Activated CD8-positive, alpha-beta memory T cell treated with anti-CD3 and anti-CD28 coated beads, Interleukin-2, amount 50 U/mL, for 4 hours (primary cell): ENCODE measurements at regions not wholly inside any gene's neighbourhood (a gene's known extent, or its start where the extent isn't known, plus 50 kb on each side); places are given as distances from the start of the nearest gene placed in this dataset.
"Not testable (repeated sequence)": the region's sequence is repeated elsewhere in the genome, so short reads cannot be mapped to it uniquely, and the experiment has no call there.

Source experiments
- DNase-seq: peaks from one replicate; pipeline ENCODE4 v3.0.0-alpha.2; 2020

DNA sequence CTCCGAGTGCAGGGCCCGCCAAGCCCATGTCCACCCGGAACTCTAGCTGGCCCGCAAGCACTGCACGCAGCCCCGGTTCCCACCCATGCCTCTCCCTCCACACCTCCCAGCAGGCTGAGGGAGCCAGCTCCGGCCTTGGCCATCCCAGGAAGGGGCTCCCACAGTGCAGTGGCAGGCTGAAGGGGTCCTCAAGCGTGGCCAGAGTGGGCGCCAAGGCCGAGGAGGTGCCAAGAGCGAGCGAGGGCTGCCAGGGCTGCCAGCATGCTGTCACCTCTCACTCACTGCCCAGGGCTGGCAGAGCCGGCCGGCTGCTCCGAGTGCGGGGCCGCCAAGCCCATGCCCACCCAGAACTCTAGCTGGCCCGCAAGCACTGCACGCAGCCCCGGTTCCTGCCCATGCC, 75.5 kb upstream of the TBC1D5 start:
- not testable (repeated sequence) for DNase-seq

DNA sequence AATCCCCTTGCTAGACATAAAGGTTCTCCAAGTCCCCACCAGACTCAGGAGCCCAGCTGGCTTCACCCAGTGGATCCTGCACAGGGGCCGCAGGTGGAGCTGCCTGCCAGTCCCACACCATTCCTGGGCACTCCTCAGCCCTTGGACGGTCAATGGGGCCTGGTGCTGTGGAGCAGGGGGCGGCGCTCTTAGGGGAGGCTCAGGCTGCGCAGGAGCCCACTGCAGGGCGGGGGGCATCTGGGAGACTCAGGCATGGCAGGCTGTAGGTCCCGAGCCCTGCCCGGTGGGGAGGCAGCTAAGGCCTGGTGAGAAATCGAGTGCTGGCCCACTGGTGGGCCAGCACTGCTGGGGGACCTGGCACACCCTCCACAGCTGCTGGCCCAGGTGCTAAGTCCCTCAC, 75.1 kb upstream of the TBC1D5 start:
- DNase-seq = no peak

DNA sequence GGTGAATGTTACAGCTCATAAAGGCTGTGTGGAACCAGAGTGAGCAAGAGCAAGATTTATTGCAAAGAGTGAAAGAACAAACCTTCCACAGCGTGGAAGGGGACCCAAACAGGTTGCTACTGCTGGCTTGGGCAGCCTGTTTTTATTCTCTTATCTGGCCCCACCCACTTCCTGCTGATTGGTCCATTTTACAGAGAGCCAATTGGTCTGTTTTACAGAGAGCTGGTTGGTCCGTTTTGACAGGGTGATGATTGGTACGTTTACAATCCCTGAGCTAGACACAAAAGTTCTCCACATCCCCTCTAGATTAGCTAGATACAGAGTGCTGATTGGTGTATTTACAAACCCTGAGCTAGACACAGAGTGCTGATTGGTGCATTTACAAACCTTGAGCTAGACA, 74.4 kb upstream of the TBC1D5 start:
- not testable (repeated sequence) for DNase-seq

DNA sequence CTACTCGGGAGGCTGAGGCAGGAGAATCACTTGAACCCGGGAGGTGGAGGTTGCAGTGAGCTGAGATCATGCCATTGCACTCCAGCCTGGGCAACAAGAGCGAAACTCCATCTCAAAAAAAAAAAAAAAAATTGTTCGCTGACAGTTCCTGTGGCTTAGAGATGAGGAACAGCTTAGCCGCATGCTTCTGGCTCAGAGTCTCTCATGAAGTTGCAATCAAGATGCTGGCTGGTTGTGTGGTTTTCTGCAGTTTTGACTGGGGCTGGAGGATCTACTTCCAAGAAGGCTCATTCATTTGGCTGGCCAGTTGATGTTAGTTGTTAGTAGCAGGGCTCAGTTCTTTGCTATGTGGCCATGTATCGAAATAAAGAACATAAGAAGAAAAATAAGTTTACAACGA, 69.9 kb upstream of the TBC1D5 start:
- not testable (repeated sequence) for DNase-seq

DNA sequence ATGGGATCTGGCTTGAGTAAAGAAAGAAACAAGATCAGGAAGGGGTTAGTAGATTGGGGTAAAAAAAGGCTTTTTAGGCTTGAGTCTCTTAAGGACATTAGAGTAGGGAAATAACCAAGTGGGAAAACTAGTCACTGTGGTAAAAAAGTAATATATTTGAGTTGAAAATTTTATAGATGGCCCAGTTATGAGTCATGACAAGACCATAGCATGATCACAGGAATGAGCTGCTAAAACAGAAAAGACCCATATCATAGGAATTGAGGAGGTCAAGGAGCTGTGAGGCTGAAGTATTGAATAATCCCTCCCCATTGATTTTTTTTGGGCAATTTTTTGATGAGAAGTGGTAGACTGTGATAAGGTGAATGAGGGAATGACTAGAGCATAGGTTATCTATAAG, 69.2 kb upstream of the TBC1D5 start:
- no peak for DNase-seq

DNA sequence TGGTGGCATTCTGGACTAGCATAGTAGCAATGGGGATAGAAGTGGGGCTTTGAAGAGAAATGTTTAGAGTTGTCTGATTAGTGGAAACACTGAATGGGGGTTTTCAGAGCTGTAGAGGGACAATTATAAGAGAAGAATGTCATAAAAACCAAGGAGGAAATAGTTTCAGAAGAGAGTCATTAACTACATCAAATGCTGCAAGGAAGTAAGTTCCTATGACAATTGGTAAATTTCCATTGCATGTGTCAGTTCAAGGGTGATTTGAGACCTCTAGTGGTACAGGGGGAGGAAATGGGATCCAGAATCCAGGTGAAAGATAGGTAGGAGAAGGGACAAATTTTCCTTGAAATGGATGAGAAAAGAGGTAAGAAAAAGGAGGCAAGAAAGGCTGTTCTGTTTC, 68.3 kb upstream of the TBC1D5 start:
- DNase-seq = no peak

DNA sequence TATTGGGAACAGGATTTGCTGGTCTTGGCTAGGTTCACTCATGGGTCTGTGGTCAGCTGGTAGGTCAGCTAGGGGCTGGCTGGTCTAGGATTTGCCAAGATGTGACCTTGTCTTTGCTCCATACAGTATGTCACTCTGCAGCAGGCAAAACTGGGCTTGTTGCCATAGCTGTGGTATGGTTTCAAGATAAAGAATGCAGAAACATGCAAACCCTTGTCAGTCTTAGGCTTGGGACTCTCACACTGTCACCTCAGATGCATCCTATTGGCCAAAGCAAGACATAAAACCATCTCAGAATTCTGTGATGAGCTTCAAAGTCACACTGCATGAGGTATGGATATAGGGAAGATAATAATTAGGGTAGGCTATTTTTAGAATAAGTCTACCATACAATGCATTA, 66.6 kb upstream of the TBC1D5 start:
- no peak for DNase-seq

DNA sequence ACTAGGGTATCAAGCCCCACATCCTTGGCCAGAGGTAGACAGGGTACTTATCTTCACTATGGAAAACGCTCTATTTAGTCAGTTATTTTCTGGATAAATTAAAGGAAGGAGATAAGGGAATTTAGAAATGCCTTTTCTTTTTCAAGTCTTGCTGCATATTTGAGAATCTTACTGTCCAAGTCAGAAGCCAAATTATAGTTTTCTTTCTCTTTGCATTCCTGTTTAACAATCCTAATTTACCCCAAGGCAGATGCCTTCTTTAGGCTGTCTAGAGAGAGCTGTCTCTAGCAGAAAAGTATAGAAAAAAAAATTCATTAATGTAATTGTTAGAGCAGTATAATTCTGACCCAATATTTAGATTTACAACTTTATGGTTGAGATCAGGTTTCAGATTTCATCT, 64.4 kb upstream of the TBC1D5 start:
- DNase-seq = no peak

DNA sequence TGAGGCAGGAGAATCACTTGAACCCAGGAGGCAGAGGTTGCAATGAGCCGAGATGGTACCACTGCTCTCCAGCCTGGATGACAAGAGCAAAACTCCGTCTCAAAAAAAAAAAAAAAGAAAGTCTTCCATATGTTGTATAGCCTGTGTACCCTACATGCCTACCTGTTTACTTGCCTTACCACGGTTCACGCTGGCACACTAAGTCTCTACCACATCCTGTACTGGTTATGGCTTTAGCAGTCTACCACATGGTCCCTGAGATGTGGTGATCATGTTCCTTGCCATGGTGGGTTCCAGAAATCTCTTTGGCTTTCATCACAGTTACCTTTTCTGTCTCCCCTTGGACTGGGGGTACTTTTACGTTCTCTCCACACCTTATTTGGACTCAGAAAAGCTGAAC, 63.8 kb upstream of the TBC1D5 start:
- no peak for DNase-seq

DNA sequence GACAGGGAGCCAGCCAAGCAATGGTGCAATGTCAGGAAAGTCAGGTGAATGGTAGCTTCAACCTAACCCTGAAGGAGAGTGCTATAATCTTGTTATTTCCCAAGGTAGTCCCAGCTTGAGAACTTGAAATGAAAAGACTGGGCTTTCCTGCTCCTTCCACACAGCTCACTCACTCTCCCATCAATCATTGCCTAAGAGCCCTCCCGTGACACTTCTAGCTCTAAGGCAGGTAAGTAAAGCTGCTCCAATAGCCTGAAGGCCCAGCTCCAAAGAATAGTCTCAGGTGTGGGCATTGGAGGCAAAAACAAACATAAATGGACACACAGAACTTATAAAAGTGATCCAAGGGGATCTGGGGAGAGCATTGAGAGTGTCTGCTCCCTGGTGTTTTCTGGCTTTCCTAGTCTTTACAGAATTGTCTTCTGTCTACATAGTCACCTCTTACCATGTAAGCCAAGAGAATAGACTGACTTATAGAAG, 63.1 kb upstream of the TBC1D5 start:
- no peak for DNase-seq

DNA sequence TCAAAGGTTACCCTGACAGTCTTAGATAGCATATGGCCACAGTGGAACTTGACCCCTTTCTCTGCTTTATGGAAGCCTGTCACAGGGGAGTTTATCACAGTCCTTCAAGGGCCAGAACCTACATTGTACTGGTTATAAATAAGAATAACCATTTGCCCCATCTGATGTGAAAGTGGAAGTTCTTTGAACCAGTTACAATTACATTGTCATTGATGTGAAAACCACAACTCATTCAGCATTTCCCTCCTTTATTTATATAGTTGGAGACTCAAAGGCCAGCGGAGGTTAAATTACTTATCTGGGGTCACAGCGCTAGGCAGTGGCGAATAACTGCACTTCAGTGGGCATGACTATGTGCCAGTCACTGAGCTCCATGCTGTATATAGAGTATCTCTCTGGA, 60.5 kb upstream of the TBC1D5 start:
- no peak for DNase-seq

DNA sequence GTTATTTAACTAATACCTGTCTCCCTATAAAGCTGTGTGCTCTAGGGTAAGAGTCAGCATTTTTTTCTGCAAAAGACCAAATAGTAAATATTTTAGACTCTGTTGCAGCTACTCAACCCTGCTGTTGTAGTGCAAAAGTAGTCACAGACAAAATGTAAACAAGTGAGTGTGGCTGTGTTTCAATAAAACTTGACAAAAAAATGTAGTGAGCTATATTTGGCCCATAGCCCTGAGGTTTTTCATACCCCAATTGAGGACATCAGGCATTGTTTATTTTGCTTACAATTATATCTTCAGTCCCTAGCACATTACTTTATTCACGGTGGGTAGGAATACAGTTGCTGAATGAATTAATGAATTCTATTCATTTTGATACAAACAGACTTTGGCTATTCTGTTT, 58.7 kb upstream of the TBC1D5 start:
- DNase-seq = no peak

DNA sequence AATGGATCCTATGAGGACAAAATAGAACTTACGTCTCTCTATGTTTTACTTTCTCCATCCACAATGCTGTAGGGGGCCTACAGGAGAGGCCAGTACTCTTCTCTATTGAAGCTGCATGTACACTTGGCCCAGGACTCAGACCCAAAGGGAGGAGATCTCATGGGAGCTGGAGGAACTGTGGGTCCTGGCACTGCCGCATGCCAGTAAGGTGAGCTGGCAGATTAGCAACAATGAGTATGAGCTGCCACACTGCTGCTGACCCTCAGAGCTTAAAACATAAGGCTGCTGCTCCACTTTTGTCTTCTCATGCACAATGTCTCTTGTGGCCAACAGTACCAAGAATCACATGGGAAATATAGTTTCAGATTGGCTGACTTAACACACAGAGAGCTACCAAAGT, 57.8 kb upstream of the TBC1D5 start:
- no peak for DNase-seq

DNA sequence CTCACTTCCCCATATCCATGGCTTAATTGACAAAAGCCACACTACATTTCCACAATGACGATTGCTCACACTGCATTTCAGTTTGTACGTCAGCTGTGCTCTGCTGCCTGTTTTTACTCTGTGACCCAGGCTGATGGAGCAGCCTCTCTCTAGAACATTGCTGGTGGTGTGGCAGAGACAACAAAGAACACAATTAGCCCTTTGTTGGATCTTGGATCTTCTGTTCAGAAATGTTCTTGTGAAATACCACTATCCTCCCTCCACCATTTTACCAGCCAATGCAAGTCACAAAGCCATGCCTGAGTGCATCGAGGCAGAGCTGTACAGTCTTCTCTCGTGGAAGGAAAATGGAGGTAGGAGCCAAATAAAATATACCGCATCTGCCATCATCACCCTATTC, 56.9 kb upstream of the TBC1D5 start:
- DNase-seq = no peak

DNA sequence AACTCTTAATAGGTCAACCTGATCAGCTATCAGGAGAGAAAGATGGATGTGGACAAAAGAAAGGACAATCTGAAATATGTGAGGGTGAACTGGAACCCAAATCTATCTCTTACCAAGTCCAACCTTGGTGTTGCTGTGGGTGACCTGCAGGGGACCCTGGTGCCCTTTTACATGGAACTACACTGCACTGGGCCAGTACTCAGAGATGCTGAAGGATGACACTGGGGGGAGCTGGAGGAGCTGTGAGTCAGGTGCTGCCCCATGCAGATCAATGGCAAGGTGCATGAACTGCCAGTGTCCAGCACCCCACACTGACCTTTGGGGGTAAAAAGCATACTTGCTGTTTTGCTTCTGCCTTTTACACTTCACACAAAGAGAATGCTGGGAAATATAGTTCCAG, 55.6 kb upstream of the TBC1D5 start:
- DNase-seq = no peak

DNA sequence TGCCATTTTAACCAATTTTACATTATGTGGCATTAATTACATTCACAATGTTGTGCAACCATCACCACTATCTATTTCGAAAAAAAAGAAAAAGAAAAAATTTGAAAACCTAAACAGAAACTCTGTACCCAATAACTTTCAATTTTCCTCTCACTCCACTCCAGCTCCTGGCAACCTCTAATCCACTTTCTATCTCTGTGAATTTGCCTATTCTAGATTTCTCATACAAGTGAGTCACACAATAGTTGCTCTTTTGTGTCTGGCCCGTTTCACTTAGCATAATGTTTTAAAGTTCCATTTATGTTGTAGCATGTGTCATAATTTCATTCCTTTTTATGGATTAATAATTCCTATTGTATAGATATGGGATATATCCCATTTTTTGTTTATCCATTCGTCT, 53.3 kb upstream of the TBC1D5 start:
- no peak for DNase-seq

DNA sequence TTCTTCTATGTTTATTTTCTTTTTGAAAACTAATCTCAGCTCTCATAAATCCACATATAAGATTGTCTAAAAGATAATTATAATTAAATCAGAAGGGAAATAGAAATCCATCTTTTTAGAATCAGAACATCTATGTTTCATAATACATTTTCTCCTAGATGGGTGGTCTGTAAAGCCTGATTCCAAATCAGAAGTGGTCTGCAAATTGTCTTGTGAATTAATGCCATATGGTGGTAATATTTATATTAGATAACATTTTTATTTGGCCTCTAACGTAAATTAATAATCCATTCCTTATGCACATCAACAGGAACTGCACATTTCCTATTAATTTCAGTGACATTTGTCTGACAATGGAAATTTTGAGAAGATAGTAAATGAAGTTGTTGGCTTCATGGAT, 52.8 kb upstream of the TBC1D5 start:
- DNase-seq = no peak

DNA sequence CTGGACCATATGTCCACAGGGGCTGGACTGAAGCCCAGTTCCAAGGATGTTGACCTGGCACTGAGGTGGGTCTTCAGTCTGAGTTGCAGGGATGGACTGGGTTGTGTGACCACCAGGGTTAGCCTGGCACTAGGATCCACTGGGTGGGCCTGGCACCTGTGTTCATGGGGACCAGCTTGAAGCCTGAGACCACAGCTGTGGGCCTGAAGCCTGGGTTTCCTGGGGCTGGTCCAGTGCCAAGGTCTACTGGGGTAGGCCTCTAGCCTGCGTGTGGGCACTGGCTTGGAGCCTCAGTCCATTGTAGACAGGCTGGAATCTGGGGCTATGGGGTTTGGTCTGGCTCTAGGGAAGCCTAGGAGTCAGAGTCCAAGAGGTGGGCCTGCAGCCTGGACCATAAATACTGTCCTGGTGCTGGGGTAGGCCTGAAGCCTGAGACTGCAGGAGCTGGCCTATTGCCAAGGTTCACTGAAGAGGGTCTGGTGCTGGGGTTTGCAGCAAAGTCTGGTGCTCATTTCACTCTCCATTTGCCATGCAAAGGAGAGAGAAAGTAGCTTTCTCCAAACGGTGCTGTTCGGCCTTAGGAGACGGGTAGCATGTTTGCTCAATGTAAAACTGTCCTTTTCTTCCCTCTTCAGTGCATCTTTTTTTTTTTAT, 51.2 kb upstream of the TBC1D5 start:
- DNase-seq = no peak
